GM21786 (cell line): ENCODE measurements at regions not wholly inside any gene's neighbourhood (a gene's known extent, or its start where the extent isn't known, plus 50 kb on each side); places are given as distances from the start of the nearest gene placed in this dataset.
"Not testable (repeated sequence)": the region's sequence is repeated elsewhere in the genome, so short reads cannot be mapped to it uniquely, and the experiment has no call there.

ENCODE experiments used
- ATAC-seq: cut with Tn5 transposase; IDR thresholded peaks from one replicate; pipeline ENCODE4 v1.9.1; 2021; ENCODE audit not compliant: unreplicated experiment

DNA sequence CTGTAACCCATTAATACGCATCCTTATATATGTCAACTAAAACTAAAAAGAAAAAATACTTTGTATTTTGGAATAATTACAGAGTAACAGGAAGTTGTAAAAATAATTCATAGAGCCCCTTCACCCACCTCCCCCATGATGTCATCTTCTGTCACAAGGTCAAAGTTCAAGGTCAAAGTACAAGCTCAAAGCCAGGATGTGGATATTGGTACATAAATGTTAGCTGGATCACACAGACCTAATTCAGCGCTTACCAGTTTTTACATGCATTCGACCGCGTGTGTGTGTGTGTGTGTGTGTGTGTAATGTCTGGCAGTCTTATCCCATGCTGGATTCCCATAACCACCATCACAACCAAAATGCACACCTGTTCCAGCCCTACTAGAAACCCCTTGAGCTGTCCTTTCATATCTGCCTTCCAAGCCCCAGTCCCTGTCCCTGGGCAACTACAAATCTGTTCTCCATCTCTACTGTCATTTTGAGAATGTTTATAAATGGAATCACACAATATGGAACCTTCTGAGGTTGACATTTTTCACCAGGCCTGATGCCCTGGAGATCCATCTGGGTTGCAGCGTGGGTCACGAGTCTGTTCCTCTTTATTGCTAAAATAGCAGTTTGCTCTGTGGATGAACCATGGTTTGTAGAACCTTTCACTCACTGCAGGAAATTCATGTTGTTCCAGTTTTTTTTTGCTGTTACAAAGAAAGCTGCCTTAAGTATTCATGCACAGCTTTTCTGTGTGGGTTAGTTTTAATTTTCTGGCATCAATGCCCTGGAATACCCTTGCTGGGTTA lies 153.6 kb upstream of the PITRM1 start:
- no peak for ATAC-seq

GRCh38 chr10:3324612-3325038 lies 152.0 kb upstream of the PITRM1 start:
- no peak for ATAC-seq

DNA sequence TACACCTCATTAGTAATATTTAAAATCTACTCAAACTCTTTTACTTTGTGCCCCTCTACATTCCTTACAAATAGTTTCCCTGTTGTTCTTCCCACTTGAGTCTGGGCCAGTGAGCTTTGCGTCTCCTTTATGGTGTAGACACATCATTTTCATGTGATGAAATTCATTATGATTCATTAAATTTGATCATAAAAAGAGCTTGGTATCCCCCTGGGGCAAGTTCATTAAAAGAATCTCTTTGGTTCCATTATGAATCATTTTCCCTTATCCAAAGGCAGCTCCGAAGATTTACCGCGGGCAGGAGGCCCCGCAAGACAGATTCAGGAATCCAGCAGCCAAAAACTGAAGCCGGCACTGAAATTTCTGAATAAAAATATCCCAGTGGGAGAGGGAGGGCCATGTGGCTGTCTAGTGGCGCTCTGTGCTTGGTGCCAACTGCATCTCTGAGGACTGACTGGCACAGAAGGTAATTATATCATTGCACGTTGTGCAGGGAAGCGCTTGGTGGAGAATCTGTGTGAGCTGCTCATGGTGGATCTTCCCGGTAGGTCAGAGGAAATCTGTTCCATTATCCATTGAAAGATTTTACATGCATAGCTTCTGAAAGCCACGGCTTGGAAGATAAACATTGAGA lies 151.4 kb upstream of the PITRM1 start:
- ATAC-seq, result no peak

- ATAC-seq, result no peak
These were observed 148.5 kb upstream of the PITRM1 start for GRCh38 chr10:3321123-3321522.

DNA sequence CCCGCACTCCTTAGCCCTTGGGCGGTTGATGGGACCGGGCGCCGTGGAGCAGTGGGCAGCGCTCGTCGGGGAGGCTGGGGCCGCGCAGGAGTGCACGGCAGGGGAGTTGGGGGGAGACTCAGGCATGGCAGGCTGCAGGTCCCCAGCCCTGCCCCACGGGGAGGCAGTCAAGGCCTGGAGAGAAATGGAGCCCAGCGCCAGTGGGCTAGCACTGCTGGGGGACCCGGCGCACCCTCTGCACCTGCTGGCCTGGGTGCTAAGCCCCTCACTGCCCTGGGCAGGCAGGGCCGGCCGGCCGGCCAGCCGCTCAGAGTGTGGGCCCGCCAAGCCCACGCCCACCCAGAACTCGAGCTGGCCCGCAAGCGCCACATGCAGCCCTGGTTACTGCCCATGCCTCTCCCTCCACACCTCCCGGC lies 147.2 kb upstream of the PITRM1 start:
- no peak for ATAC-seq

DNA sequence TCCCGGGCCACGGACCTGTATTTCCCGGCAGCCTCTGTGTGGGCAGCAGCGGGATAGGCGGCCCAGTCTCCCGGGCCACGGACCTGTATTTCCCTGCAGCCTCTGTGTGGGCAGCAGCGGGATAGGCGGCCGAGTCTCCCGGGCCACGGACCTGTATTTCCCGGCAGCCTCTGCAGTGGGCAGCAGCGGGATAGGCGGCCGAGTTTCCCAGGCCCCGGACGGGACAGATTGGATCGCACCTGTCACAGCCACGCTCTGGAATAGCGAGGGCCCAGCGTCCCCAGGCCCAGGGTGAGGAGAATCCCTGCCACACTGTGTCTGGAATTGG lies 145.9 kb upstream of the PITRM1 start:
- ATAC-seq, result not testable (repeated sequence)

GRCh38 chr10:3317553-3318479 lies 145.2 kb upstream of the PITRM1 start:
- not testable (repeated sequence) for ATAC-seq

DNA sequence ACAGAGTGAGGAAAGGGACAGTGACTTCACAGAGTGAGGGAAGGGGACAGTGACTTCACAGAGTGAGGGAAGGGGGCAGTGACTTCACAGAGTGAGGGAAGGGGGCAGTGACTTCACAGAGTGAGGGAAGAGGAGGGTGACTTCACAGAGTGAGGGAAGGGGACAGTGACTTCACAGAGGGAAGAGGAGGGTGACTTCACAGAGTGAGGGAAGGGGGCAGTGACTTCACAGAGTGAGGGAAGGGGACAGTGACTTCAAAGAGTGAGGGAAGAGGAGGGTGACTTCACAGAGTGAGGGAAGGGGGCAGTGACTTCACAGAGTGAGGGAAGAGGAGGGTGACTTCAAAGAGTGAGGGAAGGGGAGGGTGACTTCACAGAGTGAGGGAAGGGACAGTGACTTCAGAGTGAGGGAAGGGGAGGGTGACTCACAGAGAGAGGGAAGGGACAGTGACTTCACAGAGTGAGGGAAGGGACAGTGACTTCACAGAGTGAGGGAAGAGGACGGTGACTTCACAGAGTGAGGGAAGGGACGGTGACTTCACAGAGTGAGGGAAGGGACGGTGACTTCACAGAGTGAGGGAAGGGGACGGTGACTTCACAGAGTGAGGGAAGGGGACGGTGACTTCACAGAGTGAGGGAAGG lies 142.0 kb upstream of the PITRM1 start:
- ATAC-seq, result not testable (repeated sequence)

- not testable (repeated sequence) for ATAC-seq
These were observed 141.3 kb upstream of the PITRM1 start for GRCh38 chr10:3313784-3314444.

DNA sequence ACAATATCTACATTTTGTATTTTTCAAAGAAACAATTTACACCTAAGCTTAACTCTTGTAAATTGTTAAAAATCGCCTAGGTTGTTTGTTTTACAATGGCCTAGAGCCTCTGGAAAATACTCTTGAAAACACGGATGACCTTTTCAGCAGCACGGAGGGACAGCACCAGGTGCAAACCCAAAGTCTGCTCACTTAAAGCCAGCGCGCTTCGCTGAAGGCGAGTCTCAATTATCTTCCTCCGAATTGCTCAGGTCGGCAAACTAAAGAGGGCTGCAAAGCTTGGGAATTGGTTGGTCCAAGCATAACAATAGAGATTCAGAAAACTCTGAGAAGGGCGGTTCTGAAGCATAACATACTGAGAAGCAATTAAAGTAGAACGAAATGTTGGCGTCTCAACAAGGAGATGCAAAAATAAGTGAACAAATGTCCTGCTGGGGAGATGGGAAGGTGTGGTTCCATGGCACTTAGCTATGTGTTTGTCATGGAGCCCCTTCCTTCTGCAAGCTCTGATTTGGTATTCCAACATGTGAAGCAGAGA lies 139.9 kb upstream of the PITRM1 start:
- ATAC-seq, result no peak

DNA sequence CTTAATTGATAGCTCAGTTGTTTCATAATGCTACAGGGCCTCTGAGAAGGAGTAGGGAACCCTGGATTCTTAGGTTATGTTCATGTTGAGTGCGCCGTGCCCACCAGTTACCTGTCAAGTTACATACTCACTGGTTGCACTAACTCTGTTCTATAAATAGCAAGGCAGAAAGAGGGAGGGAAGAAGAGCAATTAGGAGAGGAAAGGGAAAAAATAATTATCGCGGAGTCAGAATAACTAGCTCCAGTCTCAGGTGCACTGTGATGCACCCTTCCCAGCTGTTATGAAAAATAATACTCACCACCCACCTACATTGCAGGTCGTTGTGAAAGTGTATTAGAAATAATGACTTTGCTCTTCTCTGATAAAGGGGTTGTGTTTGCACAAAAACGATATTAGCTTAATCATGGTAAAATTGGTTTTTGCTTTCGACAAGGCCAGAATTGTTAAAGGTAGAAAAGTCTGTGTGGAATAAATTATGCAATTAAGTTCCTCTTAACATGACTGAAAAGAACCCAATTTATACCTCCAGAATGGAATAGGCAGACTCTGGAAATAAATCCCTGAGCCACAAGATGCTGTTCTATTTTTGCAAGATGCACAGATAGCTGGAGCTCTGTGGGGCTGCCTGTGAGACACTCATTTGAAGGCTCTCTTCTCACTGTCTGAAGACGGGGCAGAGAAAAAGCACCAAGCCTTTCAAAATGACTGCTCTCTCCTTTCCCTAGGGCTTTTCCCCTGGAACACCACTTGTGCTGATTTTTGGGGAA lies 137.6 kb upstream of the PITRM1 start:
- ATAC-seq, result no peak

DNA sequence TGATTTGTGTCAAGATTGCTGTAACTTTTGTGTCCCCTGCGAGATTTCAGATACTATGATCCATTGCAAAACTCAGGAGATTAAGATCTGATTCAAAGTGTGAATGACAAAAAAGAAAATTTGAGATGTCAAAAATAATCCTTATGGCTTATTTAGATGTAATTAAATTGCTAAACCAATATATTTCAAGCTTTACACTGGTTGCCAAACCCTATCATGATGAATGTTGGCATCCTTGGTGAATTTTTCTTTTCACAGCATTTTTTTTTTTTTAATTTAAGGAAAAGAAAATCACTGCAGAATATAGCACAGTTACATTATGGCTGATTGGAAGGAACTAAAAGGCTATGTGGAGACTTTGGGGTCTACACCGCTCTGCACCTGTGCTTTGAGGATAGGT lies 133.5 kb upstream of the PITRM1 start:
- no peak for ATAC-seq

DNA sequence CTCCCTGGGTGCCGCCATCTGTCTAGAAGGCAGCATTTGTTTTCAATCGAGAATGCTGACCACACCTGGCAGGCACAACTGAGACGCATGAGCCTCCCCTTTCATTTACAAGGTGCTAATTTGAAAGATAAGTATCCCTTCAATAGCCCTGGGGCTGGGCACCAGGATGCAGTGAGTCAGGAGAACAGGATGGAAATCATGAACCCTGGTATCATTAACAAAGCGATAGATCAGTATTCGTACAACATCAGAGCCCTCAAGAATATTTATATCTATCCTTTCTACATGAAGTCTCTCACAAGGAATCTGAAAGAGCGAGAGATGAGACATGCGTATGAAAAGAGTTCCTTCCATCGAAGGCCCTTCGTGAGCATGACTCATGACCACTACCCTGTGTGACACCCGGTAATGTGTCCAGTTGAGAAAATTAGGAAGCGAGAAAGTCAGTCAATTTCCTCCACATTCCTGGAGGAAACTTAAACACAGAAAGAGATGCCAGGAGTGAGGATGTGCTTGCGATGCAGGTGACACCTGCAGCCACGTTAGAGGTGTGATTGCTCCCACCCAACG lies 123.1 kb upstream of the PITRM1 start:
- ATAC-seq, result no peak

- no peak for ATAC-seq
These were observed 122.5 kb upstream of the PITRM1 start for GRCh38 chr10:3294919-3295581.

GRCh38 chr10:3293581-3294431 lies 121.2 kb upstream of the PITRM1 start:
- ATAC-seq, result no peak

- no peak for ATAC-seq
These were observed 120.1 kb upstream of the PITRM1 start for GRCh38 chr10:3292636-3293035.

DNA sequence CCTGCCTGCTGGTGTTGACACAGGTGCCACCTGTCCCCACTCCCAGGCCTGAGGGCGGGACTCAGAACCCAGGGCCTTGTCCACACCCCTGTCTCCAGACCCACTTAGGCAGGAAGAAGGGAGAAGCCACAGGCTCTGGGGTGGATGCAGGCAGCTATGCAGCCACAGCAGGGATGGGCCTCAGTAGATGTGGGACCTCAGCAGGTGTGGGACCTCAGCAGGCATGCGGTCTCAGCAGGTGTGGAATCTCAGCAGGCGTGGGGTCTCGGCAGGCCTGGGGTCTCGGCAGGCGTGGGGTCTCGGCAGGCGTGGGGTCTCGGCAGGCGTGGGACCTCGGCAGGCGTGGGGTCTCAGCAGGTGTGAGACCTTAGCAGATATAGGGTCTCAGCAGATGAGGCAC lies 118.0 kb upstream of the PITRM1 start:
- no peak for ATAC-seq
